Kidney epithelial cell (primary cell): ENCODE measurements at regions not wholly inside any gene's neighbourhood (a gene's known extent, or its start where the extent isn't known, plus 50 kb on each side); places are given as distances from the start of the nearest gene placed in this dataset.

Source experiments
- DNase-seq: peaks from one replicate; pipeline ENCODE4 v3.0.0-alpha.2; 2010; ENCODE audit warnings: low read depth
- H3K27me3 ChIP-seq: 2 replicates; pipeline ENCODE4 v1.6.0; 2011; ENCODE audit warnings: low read length; ENCODE audit not compliant: control insufficient read depth, insufficient read depth
- H3K36me3 ChIP-seq: 2 replicates; pipeline ENCODE4 v1.5.1; 2011; ENCODE audit warnings: low read length; ENCODE audit not compliant: control insufficient read depth, insufficient read depth
- H3K4me3 ChIP-seq: 2 replicates; pipeline ENCODE4 v1.5.1; 2011; ENCODE audit warnings: low read depth, mild to moderate bottlenecking, control low read depth, low read length
- CTCF ChIP-seq: IDR thresholded peaks from 2 replicates; pipeline ENCODE4 v1.5.1; 2011; ENCODE audit warnings: mild to moderate bottlenecking, moderate library complexity, low read length, control low read depth, inconsistent platforms; ENCODE audit not compliant: insufficient read depth, poor library complexity, severe bottlenecking

- no peaks in the 10 kb centered on the region for H3K27me3 ChIP-seq
- no peak overlapping the region for H3K4me3 ChIP-seq
- TF ChIP-seq CTCF, result no peak
- no peak for DNase-seq
- H3K36me3 ChIP-seq, result no peaks in the 10 kb centered on the region
Observed at GRCh38 chr2:142687509-142687908, 190.0 kb upstream of the KYNU start.

- DNase-seq, result no peak
- no peak for TF ChIP-seq CTCF
- Histone ChIP-seq H3K27me3 (no peaks in the 10 kb centered on the region), H3K4me3 (no peak overlapping the region), H3K36me3 (no peaks in the 10 kb centered on the region)
Observed at GRCh38 chr2:142687075-142687474, 190.4 kb upstream of the KYNU start.

- no peaks in the 10 kb centered on the region for H3K27me3 ChIP-seq
- DNase-seq, result no peak
- TF ChIP-seq CTCF, result no peak
- H3K4me3 ChIP-seq, result no peak overlapping the region
- no peaks in the 10 kb centered on the region for H3K36me3 ChIP-seq
Observed at GRCh38 chr2:142684667-142685066, 192.8 kb upstream of the KYNU start.

DNA sequence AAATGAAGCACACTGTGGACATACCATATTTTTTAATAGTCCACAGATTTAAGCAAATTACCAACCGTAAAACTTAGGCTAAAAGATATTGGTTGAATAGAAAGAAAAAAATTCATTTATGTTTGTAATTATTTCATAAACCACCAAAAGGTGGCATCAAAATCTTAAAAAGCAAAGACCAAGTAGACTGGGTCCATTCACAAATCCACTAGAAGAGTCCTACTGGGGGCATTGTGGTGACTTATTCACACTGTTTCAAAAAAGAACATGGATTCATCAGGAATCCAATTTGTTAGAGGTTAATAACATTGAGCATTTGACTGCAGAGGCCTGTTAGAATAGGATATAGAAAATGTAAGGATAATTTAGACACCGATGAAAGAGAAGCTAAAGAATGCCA lies 194.9 kb upstream of the KYNU start:
- TF ChIP-seq CTCF, result peak; percentile 2
- H3K27me3 ChIP-seq, result no peaks in the 10 kb centered on the region
- H3K36me3 ChIP-seq, result no peaks in the 10 kb centered on the region
- no peak overlapping the region for H3K4me3 ChIP-seq
- DNase-seq, result no peak

DNA sequence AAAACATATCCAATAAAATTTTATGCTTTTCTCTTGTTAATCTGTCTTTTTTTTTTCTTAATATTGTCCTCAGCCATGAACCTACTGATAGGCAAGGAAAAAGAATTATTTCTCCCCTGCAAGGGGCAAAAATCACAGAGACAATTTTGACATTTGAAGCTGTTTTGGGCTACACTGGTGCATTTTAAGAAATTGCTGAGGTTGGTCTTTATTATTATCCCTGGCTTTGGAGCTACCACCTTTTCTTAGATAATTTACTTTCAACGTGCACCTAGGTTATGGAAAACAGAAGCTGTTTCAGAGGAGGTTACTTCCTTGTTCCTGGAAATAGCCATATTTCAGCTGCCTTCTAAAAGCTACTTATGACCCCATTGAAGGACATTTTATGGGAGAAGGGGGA lies 195.5 kb upstream of the KYNU start:
- no peak overlapping the region for H3K4me3 ChIP-seq
- no peak for TF ChIP-seq CTCF
- no peak for DNase-seq

DNA sequence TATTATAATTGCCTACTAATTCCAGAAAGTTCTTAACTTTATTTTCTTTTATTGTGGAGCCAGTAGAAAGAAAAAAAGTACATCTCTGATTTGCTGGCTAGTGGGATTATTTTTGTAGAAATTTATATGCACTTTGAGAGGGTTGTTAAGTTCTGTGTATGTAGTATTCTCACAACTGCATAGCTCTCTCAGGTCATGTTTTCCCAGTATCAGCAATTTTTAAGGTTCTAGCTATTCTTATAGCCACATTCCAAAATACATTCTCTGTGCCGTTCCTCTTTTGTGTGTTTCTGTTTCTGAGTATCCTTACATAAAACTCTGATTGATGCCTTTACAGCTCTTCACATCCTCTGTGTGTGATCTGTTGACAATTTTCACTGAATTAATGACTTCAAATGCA lies 199.3 kb upstream of the KYNU start:
- Histone ChIP-seq H3K4me3 (no peak overlapping the region), H3K27me3 (no peaks in the 10 kb centered on the region), H3K36me3 (no peaks in the 10 kb centered on the region)
- no peak for TF ChIP-seq CTCF
- DNase-seq, result no peak

More for the DNA sequence above, 195.5 kb upstream of the KYNU start:
- no peaks in the 10 kb centered on the region for H3K36me3 ChIP-seq
- H3K27me3 ChIP-seq, result no peaks in the 10 kb centered on the region
